AG09309 (cell line): ENCODE measurements at regions not wholly inside any gene's neighbourhood (a gene's known extent, or its start where the extent isn't known, plus 50 kb on each side); places are given as distances from the start of the nearest gene placed in this dataset.

Experiments used
- DNase-seq: peaks from one replicate; pipeline ENCODE4 v3.0.0-alpha.2; 2010; ENCODE audit warnings: low read depth
- H3K4me3 ChIP-seq: 2 replicates; pipeline ENCODE4 v1.5.1; 2011; ENCODE audit warnings: mild to moderate bottlenecking, low read depth, low read length, moderate library complexity; ENCODE audit not compliant: control insufficient read depth
- TF ChIP-seq, protein P1 (sequence below): IDR thresholded peaks from 2 replicates; pipeline ENCODE4 v1.5.1; 2011; ENCODE audit warnings: mild to moderate bottlenecking, low read depth, low read length, inconsistent platforms; ENCODE audit not compliant: insufficient read depth, control insufficient read depth; ENCODE audit errors: missing control alignments

DNA sequence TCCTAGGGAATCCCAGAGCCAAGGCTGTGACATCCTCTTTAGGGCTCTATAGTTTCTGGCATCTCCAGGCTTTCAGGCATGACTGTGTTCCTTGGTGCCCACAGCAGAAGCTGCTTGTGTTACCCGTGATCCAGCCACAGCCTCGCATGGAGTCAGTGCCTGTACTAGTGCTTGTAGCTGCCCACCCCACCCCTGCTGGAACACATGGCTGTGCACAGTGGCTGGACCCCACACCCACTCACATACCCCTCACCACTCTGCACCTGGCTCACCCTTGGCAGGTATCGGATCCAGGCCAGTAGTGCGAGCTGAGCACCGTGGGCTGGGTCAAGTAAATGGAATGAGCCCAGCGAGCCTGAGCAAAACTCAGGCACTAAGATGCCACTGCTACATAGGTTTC, 934.7 kb upstream of the PRMT6 start:
- DNase-seq = no peak
- TF ChIP-seq, protein P1, sequence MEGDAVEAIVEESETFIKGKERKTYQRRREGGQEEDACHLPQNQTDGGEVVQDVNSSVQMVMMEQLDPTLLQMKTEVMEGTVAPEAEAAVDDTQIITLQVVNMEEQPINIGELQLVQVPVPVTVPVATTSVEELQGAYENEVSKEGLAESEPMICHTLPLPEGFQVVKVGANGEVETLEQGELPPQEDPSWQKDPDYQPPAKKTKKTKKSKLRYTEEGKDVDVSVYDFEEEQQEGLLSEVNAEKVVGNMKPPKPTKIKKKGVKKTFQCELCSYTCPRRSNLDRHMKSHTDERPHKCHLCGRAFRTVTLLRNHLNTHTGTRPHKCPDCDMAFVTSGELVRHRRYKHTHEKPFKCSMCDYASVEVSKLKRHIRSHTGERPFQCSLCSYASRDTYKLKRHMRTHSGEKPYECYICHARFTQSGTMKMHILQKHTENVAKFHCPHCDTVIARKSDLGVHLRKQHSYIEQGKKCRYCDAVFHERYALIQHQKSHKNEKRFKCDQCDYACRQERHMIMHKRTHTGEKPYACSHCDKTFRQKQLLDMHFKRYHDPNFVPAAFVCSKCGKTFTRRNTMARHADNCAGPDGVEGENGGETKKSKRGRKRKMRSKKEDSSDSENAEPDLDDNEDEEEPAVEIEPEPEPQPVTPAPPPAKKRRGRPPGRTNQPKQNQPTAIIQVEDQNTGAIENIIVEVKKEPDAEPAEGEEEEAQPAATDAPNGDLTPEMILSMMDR = no peak
- no peak overlapping the region for H3K4me3 ChIP-seq

DNA sequence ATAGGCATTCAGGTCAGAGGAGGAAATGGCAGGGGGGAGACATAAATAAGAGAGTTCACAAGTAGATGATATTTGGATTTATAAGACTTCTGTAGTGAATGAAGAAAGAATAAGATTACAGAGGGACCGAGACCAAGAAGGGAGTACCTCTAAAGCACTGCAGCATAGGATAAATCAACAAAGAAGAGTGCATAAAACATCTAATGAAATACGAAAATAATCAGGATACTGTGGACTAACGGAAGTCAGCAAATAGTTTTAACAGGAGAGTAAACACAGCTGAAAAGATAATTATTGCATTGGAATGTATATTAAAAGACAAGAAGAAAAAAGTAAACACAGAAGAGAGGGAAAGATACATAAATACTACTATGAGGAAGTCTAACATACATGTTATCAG, 921.9 kb upstream of the PRMT6 start:
- TF ChIP-seq, protein P1 = no peak
- no peak overlapping the region for H3K4me3 ChIP-seq
- no peak for DNase-seq

DNA sequence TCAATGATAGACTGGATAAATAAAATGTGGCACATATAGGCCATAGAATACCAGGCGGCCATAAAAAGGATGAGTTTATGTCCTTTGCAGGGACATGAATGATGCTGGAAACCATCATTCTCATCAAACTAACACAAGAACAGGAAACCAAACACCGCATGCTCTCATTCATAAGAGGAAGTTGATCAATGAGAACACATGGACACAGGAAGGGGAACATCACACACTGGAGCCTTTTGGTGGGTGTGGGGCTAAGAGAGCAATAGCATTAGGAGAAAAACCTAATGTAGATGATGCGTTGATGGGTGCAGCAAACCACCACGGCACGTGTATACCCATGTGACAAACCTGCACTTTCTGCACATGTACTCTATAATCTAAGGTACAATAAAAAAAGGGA, 883.4 kb upstream of the PRMT6 start:
- no peak for DNase-seq
- TF ChIP-seq, protein P1 = no peak
- H3K4me3 ChIP-seq = no peak overlapping the region

DNA sequence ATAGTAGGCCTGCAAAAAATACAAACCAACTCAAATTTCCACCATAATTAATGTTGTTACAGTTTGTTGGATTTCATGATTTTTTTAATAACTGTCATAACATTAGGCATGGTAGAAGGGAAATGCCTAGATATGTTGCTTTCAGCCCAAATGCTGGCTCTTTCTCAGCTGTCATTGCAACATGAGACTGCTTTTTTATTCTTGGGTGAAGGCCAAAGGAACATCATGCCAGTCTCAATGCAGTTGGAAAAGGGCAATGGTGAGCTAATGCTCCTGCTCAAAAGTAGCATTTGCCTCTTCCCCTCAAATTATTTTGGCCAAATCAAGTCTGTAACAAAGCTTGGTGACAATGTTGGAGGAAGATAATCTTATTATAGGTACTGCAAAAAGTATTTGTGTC, 877.7 kb upstream of the PRMT6 start:
- no peak overlapping the region for H3K4me3 ChIP-seq
- DNase-seq = no peak
- TF ChIP-seq, protein P1 = no peak

DNA sequence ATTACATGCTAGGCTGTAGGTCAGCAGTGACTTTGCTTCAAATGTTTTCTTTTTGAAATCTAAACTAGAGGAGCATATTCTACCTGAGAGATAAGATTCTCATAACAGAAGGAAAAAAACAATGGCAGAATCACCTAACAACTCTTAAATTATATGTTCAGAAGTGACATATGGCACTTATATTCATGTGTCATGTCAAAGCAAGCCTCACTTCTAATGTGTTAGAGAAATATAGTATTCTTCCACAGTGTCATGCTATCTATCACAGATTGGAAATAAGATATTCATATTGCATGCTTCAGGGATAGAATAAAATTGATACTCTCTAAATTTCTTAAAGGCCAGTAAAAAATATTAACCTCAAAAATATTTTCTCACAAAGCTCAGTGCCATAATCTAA, 874.6 kb upstream of the PRMT6 start:
- DNase-seq = no peak
- no peak overlapping the region for H3K4me3 ChIP-seq
- TF ChIP-seq, protein P1 = no peak

DNA sequence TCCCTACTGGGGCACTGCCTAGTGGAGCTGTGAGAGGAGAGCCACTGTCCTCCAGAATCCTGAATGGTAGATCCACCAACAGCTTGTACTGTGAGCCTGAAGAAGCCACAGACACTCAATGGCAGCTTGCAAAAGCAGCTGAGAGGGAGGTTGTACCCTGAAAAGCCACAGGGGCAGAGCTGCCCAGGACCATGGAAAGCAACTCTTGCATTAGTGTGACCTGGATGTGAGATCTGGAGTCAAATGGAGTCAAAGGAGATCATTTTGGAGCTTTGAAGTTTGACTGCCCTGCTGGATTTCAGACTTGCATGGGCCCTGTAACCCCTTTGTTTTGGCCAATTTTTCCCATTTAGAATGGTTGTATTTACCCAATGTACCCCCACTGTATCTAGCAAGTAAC, 871.4 kb upstream of the PRMT6 start:
- no peak overlapping the region for H3K4me3 ChIP-seq
- TF ChIP-seq, protein P1 = no peak
- DNase-seq = no peak

DNA sequence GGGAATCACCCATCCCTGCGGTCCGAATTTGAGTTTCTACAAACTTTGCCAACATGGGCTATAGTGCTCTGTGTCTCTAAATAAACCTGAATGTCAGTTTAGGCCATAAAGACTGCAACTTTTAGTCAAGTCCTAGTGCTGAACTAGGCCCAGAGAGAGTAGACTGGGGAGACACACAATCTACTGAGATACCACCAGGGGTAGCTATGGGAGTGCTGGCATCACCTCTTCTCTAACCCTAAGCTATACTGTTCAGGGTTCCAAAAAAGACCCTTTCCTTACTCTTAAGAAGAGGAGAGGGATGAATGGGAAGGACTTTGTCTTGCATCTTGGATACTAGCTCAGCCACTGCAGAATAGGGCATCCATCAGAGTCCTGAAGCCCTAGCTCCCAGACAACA, 866.7 kb upstream of the PRMT6 start:
- no peak for DNase-seq
- no peak overlapping the region for H3K4me3 ChIP-seq
- TF ChIP-seq, protein P1 = no peak
